OCI-LY7 (cell line): ENCODE measurements at regions not wholly inside any gene's neighbourhood (a gene's known extent, or its start where the extent isn't known, plus 50 kb on each side); places are given as distances from the start of the nearest gene placed in this dataset.

Experiments used
- CTCF ChIP-seq: fragments of 200-600 bp; sonication (generic); conservative IDR thresholded peaks from 2 replicates; pipeline ENCODE4 v1.5.1; 2014; ENCODE audit warnings: mild to moderate bottlenecking, antibody characterized with exemption, low read length, moderate library complexity, mixed read lengths
- EZH2phosphoT487 ChIP-seq: fragments of 200-600 bp; sonication (generic); IDR thresholded peaks from 2 replicates; pipeline ENCODE4 v1.6.1; 2018; ENCODE audit warnings: low read depth, borderline replicate concordance, mild to moderate bottlenecking, mixed run types, antibody characterized with exemption, low read length, moderate library complexity, mixed read lengths

GRCh38 chr4:28432348-28433025 lies 1571.8 kb downstream of the STIM2 start:
- TF ChIP-seq CTCF (no peak), EZH2phosphoT487 (no peak)
